ENCODE measurements at regions not wholly inside any gene's neighbourhood (a gene's known extent, or its start where the extent isn't known, plus 50 kb on each side); places are given as distances from the start of the nearest gene placed in this dataset.

- POLR2A ChIA-PET: no interaction called here
- H3K9me3 Mint-ChIP-seq: no peaks in the 10 kb centered on the region
- TF ChIP-seq CTCF (IDR thresholded peaks at IDR 0.05): no peak
- CTCF ChIA-PET: no interaction called here
- ATAC-seq: no peak
- intact Hi-C loops (cut with micrococcal nuclease): no loop called here
- no peaks in the 10 kb centered on the region for H3K27me3 Mint-ChIP-seq
- no peaks in the 10 kb centered on the region for H3K4me1 Mint-ChIP-seq (ENCODE audit: low read depth)
- DNase-seq: no peak
- no peaks in the 10 kb centered on the region for H3K36me3 Mint-ChIP-seq (ENCODE audit: low read depth)
- no peak overlapping the region for H3K27ac Mint-ChIP-seq
- H3K4me3 Mint-ChIP-seq: no peak overlapping the region
These were observed 458.3 kb upstream of the ACTBL2 start for GRCh38 chr5:57940879-57941278.

GRCh38 chr5:57940236-57940635 is 457.6 kb upstream of the ACTBL2 start:
- ChIA-PET CTCF (no interaction called here), POLR2A (no interaction called here)
- ATAC-seq (no peak), DNase-seq (no peak)
- H3K4me1 Mint-ChIP-seq (ENCODE audit: low read depth): no peaks in the 10 kb centered on the region
- intact Hi-C loops (cut with micrococcal nuclease): no loop called here
- H3K9me3 Mint-ChIP-seq: no peaks in the 10 kb centered on the region
- no peaks in the 10 kb centered on the region for H3K36me3 Mint-ChIP-seq (ENCODE audit: low read depth)
- H3K4me3 Mint-ChIP-seq: no peak overlapping the region
- H3K27ac Mint-ChIP-seq: no peak overlapping the region
- no peaks in the 10 kb centered on the region for H3K27me3 Mint-ChIP-seq
- TF ChIP-seq CTCF (IDR thresholded peaks at IDR 0.05): no peak

GRCh38 chr5:57939771-57940170 is 457.2 kb upstream of the ACTBL2 start:
- POLR2A ChIA-PET: no interaction called here
- DNase-seq (no peak), ATAC-seq (no peak)
- Mint-ChIP-seq H3K27me3 (no peaks in the 10 kb centered on the region), H3K9me3 (no peaks in the 10 kb centered on the region), H3K27ac (no peak overlapping the region), H3K4me3 (no peak overlapping the region), H3K36me3 (ENCODE audit: low read depth) (no peaks in the 10 kb centered on the region), H3K4me1 (ENCODE audit: low read depth) (no peaks in the 10 kb centered on the region)
- intact Hi-C loops (cut with micrococcal nuclease): no loop called here
- TF ChIP-seq CTCF (IDR thresholded peaks at IDR 0.05): no peak
- CTCF ChIA-PET: no interaction called here

- Mint-ChIP-seq H3K4me3 (no peak overlapping the region), H3K9me3 (no peaks in the 10 kb centered on the region), H3K27ac (no peak overlapping the region), H3K36me3 (ENCODE audit: low read depth) (no peaks in the 10 kb centered on the region), H3K27me3 (no peaks in the 10 kb centered on the region), H3K4me1 (ENCODE audit: low read depth) (no peaks in the 10 kb centered on the region)
- ATAC-seq (no peak), DNase-seq (no peak)
- intact Hi-C loops (cut with micrococcal nuclease): no loop called here
- ChIA-PET POLR2A (no interaction called here), CTCF (interaction anchor here (1.9 kb wide), 1 partner anchor 12 kb away, joined by 5 read pairs; no protein-coding TSS in a partner anchor)
- no peak for TF ChIP-seq CTCF (IDR thresholded peaks at IDR 0.05)
These were observed 456.7 kb upstream of the ACTBL2 start for GRCh38 chr5:57939335-57939734.

- TF ChIP-seq CTCF (IDR thresholded peaks at IDR 0.05): no peak
- Mint-ChIP-seq H3K27me3 (no peaks in the 10 kb centered on the region), H3K27ac (no peak overlapping the region), H3K36me3 (ENCODE audit: low read depth) (no peaks in the 10 kb centered on the region), H3K4me3 (no peak overlapping the region), H3K4me1 (ENCODE audit: low read depth) (no peaks in the 10 kb centered on the region), H3K9me3 (no peaks in the 10 kb centered on the region)
- ChIA-PET CTCF (interaction anchor here (1.9 kb wide), 1 partner anchor 13 kb away, joined by 5 read pairs; no protein-coding TSS in a partner anchor), POLR2A (no interaction called here)
- DNase-seq (no peak), ATAC-seq (no peak)
- intact Hi-C loops (cut with micrococcal nuclease): no loop called here
These were observed 455.6 kb upstream of the ACTBL2 start for GRCh38 chr5:57938174-57938557.
